GM21529 (cell line): ENCODE measurements at regions not wholly inside any gene's neighbourhood (a gene's known extent, or its start where the extent isn't known, plus 50 kb on each side); places are given as distances from the start of the nearest gene placed in this dataset.

Source experiments
- ATAC-seq: cut with Tn5 transposase; IDR thresholded peaks from one replicate; pipeline ENCODE4 v1.9.1; 2021; ENCODE audit not compliant: unreplicated experiment

DNA sequence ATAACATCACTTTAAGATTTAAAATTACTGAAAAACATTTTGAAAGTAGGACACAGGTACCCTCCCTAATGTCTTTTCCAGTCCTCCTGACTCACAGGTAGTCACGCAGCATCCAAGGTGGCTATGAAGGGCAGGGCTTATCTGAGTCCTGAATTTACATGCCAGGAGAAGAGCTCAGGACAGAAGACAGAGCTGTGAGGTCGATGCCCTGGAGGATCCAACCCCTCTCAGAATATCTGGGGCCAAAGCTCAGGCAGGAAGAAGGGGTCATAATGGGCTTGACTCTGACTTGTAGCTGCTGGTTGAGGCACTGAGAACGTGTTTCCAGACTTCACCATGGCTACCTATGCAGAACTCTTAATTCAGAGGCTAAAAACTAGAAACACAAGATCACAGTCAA, 177.5 kb downstream of the AASDH start:
- no peak for ATAC-seq

DNA sequence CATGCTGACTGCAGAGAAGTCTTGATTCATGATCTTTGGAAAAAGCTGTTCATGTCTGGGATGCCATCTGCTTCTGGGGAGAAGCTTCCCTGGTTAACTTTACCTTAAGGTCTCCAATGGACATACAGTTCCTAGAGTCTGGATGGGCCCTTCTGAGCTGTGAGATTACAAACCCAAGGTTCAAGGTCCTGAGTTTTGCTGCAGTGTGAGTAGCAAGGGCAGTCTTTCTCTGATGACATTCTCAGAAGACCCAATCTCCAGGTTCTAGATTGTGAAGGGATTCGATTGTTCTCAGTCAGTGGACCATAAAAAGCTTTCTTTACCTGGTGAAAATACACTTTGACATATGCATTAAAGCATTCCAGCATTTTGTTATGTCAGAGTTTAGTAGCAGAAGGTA, 179.2 kb downstream of the AASDH start:
- no peak for ATAC-seq

DNA sequence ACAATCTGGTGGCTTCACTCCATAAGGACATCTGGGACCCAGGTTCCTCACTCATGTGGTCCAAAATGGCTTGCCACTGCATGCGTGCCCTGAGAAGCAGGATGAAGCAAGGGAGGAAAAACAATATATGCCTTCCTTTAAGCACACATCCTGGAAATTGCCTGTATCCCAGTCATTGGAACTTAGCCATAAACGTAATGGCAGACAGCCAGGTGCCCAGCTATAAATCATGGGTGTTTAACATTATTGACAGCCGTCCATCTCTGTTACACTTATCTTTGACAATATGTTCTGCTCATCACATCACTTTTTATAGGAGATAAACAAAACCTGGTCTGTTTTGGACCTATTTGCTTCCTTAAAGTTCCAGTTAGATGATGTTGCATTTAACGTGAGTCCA, 181.0 kb downstream of the AASDH start:
- ATAC-seq: no peak

DNA sequence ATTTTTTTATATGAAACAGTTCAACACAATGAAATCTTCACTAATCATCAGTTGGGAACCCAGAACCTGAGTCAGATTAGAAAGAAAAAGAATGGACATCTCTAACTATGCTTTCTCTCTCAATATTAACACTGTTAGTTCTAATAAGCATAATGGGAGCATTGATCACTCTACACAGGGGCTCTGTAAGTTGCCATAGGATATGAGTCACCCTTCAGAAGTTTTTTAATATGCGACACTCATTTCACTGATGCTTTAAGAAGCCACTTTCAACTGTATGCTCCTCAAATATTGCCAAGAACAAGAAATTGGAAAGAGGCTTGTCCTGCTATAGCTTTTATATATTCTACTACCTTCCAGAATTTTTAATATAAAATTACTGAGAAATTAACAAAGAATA, 187.0 kb downstream of the AASDH start:
- no peak for ATAC-seq

DNA sequence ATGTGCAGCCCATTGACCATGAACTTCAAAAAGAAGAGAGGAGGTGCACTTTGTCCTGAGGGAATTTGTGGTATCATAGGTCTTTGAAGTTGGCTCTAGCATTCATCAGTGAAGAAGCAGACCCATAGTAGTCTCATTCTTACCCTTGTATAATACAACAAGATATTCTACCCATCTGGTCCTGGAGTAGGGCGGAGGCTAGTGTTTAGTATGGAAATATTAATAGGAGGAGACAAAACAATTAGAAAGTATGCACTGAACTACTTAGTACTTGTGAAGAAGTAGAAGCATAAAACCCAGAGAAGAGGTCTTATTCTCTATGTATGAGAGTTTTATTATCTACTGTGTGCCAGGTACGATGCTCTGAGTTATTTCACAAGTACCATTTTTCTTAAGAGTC, 189.0 kb downstream of the AASDH start:
- no peak for ATAC-seq

DNA sequence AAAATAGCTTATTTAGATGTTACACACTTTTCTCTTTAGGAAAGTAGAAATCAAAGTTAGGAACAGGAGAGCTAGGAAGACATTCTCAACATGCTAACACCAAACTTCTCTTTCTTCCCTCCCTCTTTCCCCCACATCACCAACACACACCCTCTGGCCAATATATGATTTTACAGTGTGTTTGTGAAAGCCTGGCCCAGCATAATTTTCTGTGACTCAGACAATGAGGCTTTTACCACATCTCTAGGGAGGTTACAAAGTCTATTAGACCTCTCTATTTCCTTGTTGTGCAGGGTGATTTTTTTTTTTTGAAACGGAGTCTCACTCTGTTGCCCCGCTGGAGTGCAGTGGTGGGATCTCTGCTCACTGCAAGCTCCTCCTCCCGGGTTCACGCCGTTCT, 189.9 kb downstream of the AASDH start:
- no peak for ATAC-seq

DNA sequence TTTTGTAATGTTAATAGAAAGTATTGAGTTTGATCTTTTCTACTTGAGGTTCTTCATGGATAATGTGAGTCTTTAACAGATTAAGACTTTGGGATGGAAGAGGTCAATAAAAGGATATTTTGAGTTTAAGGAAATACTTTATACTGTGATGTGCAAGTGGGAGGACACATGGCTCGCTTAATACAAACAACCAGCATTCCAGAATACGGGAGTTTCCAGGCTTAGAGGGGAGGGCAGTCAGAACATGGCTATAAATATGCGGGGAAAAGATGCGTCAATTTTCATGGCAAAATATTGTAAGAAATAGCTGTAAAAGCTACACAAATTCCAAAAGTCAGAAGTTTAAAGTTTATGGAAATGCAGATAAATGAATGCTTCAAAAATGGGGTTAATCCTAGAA, 192.3 kb downstream of the AASDH start:
- ATAC-seq: no peak

DNA sequence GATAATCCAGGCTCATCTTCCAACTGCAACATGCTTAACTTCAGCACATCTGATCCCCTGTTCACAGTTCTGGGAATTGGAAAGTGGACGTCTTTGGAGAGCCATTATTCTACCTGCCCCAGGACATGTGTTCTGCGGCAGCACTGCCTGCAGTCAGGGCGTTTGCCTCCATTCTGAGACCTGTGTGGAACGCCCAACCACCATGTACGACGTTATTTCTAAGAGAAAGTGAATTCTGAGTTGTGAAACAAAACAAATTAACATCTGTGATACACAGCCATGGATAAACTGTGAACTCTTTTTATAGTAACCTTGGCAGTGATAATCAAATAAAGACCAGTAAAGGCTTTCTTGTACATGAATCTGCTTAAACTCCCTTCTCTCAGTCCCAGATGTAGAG, 195.8 kb downstream of the AASDH start:
- no peak for ATAC-seq

DNA sequence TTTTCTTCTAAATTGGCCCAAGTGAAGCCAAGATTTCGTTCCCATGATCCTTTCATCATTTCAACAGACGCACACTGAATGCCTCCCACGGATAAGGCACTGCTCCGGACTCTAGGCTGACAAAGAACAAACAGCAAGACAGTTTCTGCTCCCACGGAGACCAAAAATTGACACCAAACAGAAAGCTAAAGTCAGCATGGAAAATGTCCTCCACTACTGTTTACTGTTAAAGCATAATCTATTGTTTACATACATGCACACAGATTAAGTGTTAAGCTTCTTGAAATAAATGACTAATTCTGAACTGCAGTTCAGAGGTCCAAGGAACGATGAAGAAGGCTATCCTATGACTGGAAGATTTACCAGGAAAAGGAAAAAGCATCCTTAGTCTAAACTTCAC, 199.6 kb downstream of the AASDH start:
- no peak for ATAC-seq

DNA sequence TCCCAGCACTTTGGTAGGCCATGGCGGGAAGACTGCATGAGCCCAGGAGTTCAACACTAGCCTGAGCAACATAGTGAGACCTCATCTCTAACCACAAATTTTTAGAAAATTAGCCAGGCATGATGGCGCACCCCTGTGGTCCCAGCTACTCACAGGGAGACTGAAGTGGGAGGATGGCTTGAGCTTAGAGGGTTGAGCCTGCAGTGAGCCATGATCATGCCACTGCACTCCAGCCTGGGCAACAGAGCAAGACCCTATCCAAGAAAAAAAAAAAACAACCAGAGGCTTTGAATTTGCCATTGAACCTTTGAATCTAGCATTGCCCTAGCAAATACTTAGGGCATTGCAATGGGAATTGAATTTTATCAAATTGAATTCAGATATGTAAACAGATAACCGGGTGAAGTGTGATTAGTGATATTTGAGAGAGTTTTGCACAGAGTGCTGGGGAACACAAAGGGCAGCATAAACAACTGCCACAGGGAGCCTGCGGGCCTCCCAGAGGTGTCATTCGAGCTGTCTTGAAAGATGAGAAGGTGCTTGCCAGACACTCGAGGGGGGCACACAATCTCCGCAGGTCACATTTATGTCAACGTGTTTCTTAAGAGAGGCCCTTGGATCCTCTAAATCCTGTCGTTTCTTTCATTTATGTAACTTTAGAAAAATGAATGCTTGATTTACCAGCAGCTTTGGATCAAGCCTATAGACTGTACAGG, 200.3 kb downstream of the AASDH start:
- ATAC-seq: no peak

DNA sequence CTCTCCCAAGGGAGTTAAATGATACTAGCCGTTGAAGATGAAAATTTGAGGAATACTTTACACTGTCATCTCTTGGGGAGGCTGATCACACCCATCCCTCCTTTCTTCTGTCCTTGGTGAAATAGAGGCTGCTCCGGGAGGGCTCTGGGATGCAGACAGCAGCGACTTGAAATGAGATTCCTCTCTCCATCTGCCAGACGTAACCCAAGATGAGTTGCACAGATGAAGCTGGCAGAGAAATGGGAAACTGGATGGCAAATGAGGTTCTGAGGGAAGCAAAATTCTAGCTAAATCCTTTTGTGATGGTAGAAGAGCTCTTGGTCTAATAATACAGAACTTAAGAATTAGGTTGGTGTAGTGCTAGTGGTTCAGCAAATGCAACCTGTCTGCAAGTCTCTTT, 201.4 kb downstream of the AASDH start:
- ATAC-seq: no peak

DNA sequence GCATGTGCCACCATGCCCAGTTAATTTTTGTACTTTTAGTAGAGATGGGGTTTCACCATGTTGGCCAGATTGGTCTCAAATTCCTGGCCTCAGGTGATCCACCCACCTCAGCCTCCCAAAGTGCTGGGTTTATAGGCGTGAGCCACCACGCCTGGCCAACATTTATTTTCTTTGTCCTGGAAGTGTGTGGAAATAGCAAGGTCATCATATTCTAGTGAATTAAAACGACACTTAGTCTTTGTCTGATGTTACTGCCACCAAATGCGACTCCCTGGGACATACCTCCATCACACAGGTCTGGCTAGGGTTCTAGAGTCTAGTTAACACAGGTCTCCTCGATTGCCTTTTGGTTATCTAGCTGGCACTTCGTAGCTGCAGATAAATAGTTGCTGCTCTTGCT, 203.1 kb downstream of the AASDH start:
- ATAC-seq: no peak

DNA sequence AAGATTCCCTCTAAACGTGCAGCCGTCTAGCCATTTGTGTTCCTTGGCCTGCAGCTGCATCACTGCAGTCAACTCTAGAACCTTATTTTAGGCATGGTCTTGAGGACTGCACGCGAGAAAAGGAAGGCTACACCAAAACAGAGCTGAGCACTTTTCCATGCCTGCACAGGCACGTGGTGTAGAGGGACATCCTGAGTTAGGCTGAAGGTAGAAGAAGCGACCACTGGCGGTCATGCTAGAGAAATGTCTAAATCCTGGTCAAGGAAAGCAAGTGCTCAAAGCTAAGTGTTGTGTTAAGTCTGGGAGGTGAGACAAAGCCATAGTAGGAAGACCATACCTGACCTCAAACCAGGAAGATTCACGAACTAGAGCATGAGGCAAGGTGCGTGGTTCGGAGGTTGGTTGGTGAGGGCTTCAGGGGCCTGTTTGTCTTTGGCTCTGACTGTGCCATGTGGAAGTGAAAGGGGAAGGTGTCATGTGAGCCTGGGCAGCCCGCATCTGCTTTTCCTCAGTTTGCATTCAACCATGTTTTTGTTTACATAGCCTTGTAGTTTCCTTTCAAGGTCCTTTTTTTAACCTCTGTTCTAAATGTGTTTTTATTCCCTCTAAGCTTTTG, 203.8 kb downstream of the AASDH start:
- ATAC-seq: peak; percentile 70

DNA sequence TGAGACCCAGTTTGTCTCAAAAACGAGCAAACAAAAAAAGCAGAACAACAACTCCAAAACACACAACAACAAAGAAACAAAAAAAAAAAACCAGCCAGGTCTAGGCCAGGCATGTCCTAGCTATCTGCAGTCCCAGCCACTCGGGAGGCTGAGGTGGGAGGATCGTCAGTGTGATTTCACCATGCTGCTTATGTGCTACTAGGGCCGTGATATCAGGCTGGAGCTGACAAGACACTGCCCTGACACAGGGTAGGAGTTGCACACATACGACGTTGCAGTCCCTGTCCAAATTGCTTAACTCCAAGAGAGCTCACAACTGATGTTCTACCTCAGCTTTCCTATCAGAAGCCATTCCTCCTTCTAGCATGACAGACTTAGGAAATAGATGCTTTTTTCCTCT, 204.9 kb downstream of the AASDH start:
- ATAC-seq: no peak

DNA sequence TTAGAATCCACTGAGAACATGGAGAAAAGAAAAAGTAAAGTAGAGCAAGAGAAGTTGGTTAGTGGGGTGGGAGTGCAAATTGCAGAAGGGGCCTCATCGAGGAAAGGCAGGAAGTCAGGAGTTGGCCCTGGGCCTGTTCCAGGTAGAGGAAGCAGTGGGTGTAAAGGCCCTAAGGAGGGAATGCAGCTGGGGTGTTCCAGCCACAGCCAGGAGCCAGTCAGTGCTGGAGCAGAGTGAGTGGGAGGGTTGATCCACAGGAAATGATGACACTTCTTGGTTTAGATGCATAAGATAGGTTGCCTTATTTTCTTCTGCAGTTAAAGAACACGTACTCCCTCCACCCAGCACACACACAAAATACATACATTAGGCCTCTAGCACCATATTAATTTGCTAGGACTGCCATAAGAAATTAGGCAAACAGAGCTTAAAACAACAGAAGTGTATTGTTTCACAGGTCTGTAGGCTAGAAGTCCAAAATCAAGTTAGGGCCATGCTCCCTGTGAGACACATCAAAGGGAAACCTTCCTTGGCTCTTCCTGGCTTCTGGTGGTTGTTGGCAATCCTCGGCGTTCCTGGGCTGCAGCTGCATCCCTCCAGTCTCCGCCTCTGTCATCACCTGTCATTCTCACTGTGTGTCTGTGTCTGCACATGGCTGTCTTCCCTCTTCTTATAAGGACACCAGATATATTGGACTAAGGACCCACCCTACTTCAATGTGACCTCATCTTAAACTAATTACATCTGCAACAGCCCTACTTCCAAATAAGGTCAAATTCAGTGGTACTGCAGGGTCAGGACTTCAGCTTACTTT, 205.9 kb downstream of the AASDH start:
- no peak for ATAC-seq

DNA sequence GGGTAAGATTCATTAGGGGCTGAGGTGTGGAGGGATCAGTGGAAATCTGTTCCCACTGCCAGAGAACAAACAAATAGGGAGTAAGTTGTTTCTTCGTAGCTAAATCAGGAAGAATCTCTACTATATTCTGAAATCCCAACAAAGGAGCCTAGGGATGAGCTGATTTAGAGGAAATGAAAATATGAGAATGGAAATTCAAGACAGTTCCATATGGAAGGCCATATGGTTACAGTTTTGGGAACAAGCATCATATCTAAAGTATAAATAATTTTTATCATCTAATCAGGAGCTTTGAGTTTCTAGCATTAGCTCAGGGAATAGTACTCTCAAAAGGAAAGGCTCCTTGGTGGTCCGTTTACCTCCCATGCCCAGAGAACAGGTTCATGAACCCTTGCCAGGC, 218.2 kb downstream of the AASDH start:
- no peak for ATAC-seq

DNA sequence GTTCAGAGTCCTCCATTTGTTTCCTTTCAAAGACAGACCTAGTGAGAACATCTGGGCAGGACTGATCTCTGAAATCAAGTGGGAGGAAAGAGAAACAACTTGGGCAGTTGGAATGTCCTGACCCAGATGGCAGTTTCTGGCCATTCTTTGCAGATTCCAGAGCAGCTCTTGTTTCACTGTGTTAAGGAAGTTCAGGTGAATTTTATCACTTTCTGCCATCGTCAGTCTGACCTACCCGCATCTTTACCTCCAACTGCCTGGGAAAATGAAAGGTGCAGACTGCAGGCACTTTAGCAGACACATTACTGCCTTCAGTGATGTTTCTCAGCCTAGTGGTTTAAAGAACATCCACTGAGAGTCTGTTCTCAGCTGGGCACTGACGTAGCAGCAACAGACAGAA, 216.2 kb downstream of the CEP135 start:
- ATAC-seq: no peak

DNA sequence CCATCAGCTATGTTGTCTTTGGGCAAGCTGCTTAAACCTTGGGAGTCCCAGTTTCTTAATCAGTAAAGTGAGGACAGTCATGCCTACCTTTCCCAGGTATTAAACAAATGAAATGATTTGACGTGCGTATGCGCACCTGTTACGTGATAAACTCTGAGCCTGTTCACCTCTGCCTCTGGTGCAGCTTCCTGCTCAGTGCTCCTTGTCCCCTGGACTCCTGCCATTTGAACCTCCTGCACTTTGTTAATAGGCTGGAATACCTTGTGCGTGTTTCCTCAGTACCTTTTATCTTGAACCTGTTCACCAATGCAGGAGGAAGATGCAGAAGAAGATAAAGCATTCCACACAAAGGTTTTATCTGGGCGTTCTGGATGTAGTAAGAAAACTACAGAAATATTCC, 211.9 kb downstream of the CEP135 start:
- no peak for ATAC-seq

DNA sequence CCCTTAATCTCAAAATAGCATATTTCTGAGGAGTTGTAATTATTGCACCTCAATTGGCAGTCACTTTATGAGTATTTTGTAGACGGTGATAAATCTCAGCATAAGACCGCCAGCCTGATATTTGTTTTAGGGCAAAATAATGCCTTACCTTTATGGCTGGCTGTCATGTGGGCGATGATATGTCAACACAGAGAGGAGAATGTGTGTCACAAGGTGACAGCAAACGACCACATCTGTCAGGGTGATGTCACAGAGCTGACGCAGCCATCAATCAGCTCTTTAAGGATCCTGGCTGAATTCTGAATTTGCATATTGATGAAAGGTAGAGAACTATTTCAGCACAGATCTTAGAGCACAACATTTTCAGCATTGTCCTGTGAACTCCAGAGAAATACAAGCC, 209.7 kb downstream of the CEP135 start:
- ATAC-seq: no peak

DNA sequence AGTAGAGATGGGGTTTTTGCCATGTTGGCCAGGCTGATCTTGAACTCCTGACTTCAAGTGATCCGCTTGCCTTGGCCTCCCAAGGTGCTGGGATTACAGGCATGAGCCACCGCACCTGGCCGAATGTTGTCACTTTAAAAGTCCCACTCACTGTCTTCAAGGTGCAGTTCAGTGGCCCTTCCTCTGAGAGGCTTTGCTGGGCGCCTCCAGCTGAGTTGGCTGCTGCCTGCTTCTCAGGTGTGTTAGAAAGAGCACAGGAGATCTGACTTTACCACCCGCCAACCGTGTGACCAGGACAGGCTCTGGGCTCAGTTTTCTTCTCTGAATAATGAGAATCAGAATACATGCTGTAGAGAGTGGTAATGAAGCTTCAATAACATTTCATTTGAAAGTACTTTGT, 207.4 kb downstream of the CEP135 start:
- no peak for ATAC-seq

DNA sequence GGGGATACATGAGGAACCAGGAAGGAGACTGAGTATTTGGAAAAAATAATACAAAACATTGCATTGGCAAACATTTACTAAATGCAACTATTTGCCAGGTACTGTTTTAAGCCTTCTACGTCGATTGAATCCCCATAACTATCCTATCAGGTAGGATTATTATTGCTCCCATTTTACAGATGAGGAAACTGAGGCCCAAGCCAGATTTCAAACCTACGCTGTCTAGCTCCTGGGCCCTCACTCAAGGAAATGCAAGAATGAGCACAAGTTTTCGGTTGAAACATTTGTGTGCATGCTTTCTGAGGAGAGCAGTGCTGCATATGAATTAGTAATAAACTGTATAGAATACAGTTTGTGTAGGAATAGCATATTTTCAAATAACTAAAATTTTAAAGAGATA, 206.7 kb downstream of the CEP135 start:
- ATAC-seq: no peak

DNA sequence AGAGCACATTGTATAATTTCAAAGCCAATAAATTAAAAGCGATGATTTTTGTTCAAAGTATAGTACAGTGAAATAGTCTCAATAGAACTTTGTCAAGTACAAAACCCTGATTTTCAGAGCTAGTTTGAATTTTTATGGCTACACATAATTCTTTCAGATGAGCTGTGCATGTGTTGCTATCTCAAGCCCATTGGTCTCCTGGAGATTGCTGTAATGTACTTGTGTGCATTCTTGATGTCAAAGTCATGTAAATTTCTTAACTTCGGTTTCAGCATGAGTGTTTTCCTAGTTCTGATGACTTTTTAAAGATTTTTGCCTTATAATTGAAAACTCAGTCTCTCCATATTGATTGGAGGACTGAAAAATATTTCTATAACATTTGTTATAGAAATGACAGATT, 200.8 kb downstream of the CEP135 start:
- no peak for ATAC-seq
